ENCODE measurements at regions not wholly inside any gene's neighbourhood (a gene's known extent, or its start where the extent isn't known, plus 50 kb on each side); places are given as distances from the start of the nearest gene placed in this dataset.
A peak's percentile ranks its signal among the peaks of the same experiment; 100 is the strongest.

GRCh38 chr12:131242741-131243496 lies 289.2 kb downstream of the ADGRD1 start (continued):
- TF ChIP-seq CHD7 (IDR thresholded peaks at IDR 0.05; ENCODE audit: insufficient replicate concordance, low read length): no peak
- peak; percentile 88 for TF ChIP-seq USF2 (IDR thresholded peaks at IDR 0.05; ENCODE audit: low read length)
- TF ChIP-seq GABPA (IDR thresholded peaks at IDR 0.05; ENCODE audit: borderline replicate concordance, insufficient read depth, low read length): peak; percentile 92
- TF ChIP-seq RFX5 (IDR thresholded peaks at IDR 0.05; ENCODE audit: borderline replicate concordance, low read depth, low read length): no peak
- no peak for TF ChIP-seq POU5F1 (IDR thresholded peaks at IDR 0.05; ENCODE audit: low read depth, low read length)
- no peak for TF ChIP-seq SAP30 (IDR thresholded peaks at IDR 0.05; ENCODE audit: insufficient read depth, insufficient replicate concordance, low read length)
- no peak for TF ChIP-seq EP300 (IDR thresholded peaks at IDR 0.05; ENCODE audit: borderline replicate concordance in 1 of 2, low read depth in 2 of 2, low read length in 2 of 2)
- TF ChIP-seq SIX5 (IDR thresholded peaks at IDR 0.05; ENCODE audit: low read depth, low read length): peak; percentile 65
- no peak for TF ChIP-seq KDM4A (IDR thresholded peaks at IDR 0.05; ENCODE audit: low read depth, low read length, severe bottlenecking)

Measured in H1 (cell line).